Thoracic aorta (tissue), 2 donors: ENCODE measurements at regions not wholly inside any gene's neighbourhood (a gene's known extent, or its start where the extent isn't known, plus 50 kb on each side); places are given as distances from the start of the nearest gene placed in this dataset.

Source experiments
- ATAC-seq: fragments of 150-250 bp; one replicate; pipeline ENCODE4 v1.8.0; 2017; ENCODE audit warnings: low read depth; ENCODE audit not compliant: insufficient number of reproducible peaks, low FRiP score
- DNase-seq: peaks from one replicate; pipeline ENCODE4 v3.0.0-alpha.2; 2020; ENCODE audit warnings: low spot score
- H3K27ac ChIP-seq, 2 donors: fragments of 200-600 bp; sonication (generic); 1 replicate in 1 of 2; 2 replicates in 1 of 2; pipeline ENCODE4 v1.5.1; 2016; ENCODE audit warnings: mild to moderate bottlenecking in 2 of 2, moderate library complexity in 2 of 2
- H3K27me3 ChIP-seq: fragments of 200-600 bp; sonication (generic); replicated peaks from 2 replicates; pipeline ENCODE4 v1.6.0; 2016; ENCODE audit warnings: mild to moderate bottlenecking; ENCODE audit not compliant: insufficient read depth
- H3K36me3 ChIP-seq: fragments of 200-600 bp; sonication (generic); one replicate; pipeline ENCODE4 v1.5.1; 2016
- H3K4me1 ChIP-seq, 2 donors: fragments of 200-600 bp; sonication (generic); 1 replicate in 1 of 2; 2 replicates in 1 of 2; pipeline versions ENCODE4 v1.5.1 to v1.6.0; 2016; ENCODE audit warnings: low read depth in 2 of 2, mild to moderate bottlenecking in 1 of 2; ENCODE audit not compliant: control insufficient read depth in 1 of 2
- H3K4me3 ChIP-seq: fragments of 200-600 bp; sonication (generic); 2 replicates; pipeline ENCODE4 v1.5.1; 2016; ENCODE audit warnings: mild to moderate bottlenecking
- H3K9me3 ChIP-seq: fragments of 200-600 bp; sonication (generic); 2 replicates; pipeline ENCODE4 v1.5.1; 2016
- CTCF ChIP-seq: fragments of 200-600 bp; sonication (generic); IDR thresholded peaks from one replicate; pipeline ENCODE4 v1.5.1; 2019; ENCODE audit warnings: antibody characterized with exemption

- Histone ChIP-seq H3K4me1 (no peaks in the 10 kb centered on the region), H3K36me3 (no peaks in the 10 kb centered on the region), H3K9me3 (no peaks in the 10 kb centered on the region), H3K27ac (no peak overlapping the region), H3K27me3 (no peaks in the 10 kb centered on the region), H3K4me3 (no peak overlapping the region)
- ATAC-seq: no peak
- no peak for TF ChIP-seq CTCF
- no peak for DNase-seq
Observed at GRCh38 chr10:130993612-130994011, 317.9 kb downstream of the TCERG1L start.

- TF ChIP-seq CTCF: no peak
- Histone ChIP-seq H3K4me1 (no peaks in the 10 kb centered on the region), H3K27ac (no peak overlapping the region), H3K36me3 (no peaks in the 10 kb centered on the region), H3K27me3 (no peaks in the 10 kb centered on the region), H3K4me3 (no peak overlapping the region), H3K9me3 (no peaks in the 10 kb centered on the region)
- ATAC-seq (no peak), DNase-seq (no peak)
Observed at GRCh38 chr10:130994191-130994590, 317.3 kb downstream of the TCERG1L start.

- no peak for ATAC-seq
- no peak for DNase-seq
- Histone ChIP-seq H3K4me1 (no peaks in the 10 kb centered on the region), H3K36me3 (no peaks in the 10 kb centered on the region), H3K4me3 (no peak overlapping the region), H3K9me3 (no peaks in the 10 kb centered on the region), H3K27ac (no peak overlapping the region), H3K27me3 (no peaks in the 10 kb centered on the region)
- TF ChIP-seq CTCF: no peak
Observed at GRCh38 chr10:130994845-130995244, 316.7 kb downstream of the TCERG1L start.

GRCh38 chr10:130997267-130998045, 314.1 kb downstream of the TCERG1L start:
- H3K4me3 ChIP-seq: no peak overlapping the region
- H3K4me1 ChIP-seq: no peaks in the 10 kb centered on the region
- no peak overlapping the region for H3K27ac ChIP-seq
- DNase-seq: no peak
- H3K9me3 ChIP-seq: no peaks in the 10 kb centered on the region
- H3K36me3 ChIP-seq: no peaks in the 10 kb centered on the region
- no peaks in the 10 kb centered on the region for H3K27me3 ChIP-seq
- ATAC-seq: no peak
- TF ChIP-seq CTCF: no peak

- Histone ChIP-seq H3K27ac (no peak overlapping the region), H3K4me3 (no peak overlapping the region), H3K27me3 (no peaks in the 10 kb centered on the region), H3K9me3 (no peaks in the 10 kb centered on the region), H3K4me1 (no peaks in the 10 kb centered on the region), H3K36me3 (no peaks in the 10 kb centered on the region)
- ATAC-seq (no peak), DNase-seq (no peak)
- no peak for TF ChIP-seq CTCF
Observed at GRCh38 chr10:130998046-130998435, 313.5 kb downstream of the TCERG1L start.
